Neural progenitor cell (in vitro differentiated cells): ENCODE measurements at regions not wholly inside any gene's neighbourhood (a gene's known extent, or its start where the extent isn't known, plus 50 kb on each side); places are given as distances from the start of the nearest gene placed in this dataset.

Experiments used
- DNase-seq: peaks from one replicate; pipeline ENCODE4 v3.0.0-alpha.2; 2016; ENCODE audit warnings: low spot score
- H2AFZ ChIP-seq: fragments of 200-600 bp; sonication (generic); replicated peaks from 2 replicates; pipeline ENCODE4 v1.6.1; 2016; ENCODE audit warnings: antibody characterized with exemption
- H3F3A ChIP-seq: fragments of 200-600 bp; sonication (generic); 2 replicates; pipeline ENCODE4 v1.6.1; 2016; ENCODE audit warnings: antibody characterized with exemption, low read depth
- H3K27ac ChIP-seq: fragments of 200-600 bp; sonication (generic); 2 replicates; pipeline ENCODE4 v1.5.1; 2016; ENCODE audit warnings: mild to moderate bottlenecking
- H3K27me3 ChIP-seq: fragments of 200-600 bp; sonication (generic); 2 replicates; pipeline ENCODE4 v1.6.1; 2016; ENCODE audit warnings: mild to moderate bottlenecking, moderate library complexity
- H3K36me3 ChIP-seq: fragments of 200-600 bp; sonication (generic); 2 replicates; pipeline ENCODE4 v1.5.1; 2016
- H3K4me1 ChIP-seq: fragments of 200-600 bp; sonication (generic); 2 replicates; pipeline ENCODE4 v1.6.1; 2016; ENCODE audit warnings: mixed run types
- H3K4me2 ChIP-seq: fragments of 200-600 bp; sonication (generic); 2 replicates; pipeline ENCODE4 v1.6.1; 2016
- H3K4me3 ChIP-seq: fragments of 200-600 bp; sonication (generic); 2 replicates; pipeline ENCODE4 v1.5.1; 2016
- H3K79me2 ChIP-seq: fragments of 200-600 bp; sonication (generic); 2 replicates; pipeline ENCODE4 v1.6.1; 2016; ENCODE audit warnings: low read depth
- H3K9ac ChIP-seq: fragments of 200-600 bp; sonication (generic); 2 replicates; pipeline ENCODE4 v1.6.1; 2016
- H3K9me3 ChIP-seq: fragments of 200-600 bp; sonication (generic); 2 replicates; pipeline ENCODE4 v1.5.1; 2016; ENCODE audit warnings: low read depth
- H4K20me1 ChIP-seq: fragments of 200-600 bp; sonication (generic); 2 replicates; pipeline ENCODE4 v1.6.1; 2016; ENCODE audit warnings: low read depth
- H3K27ac Mint-ChIP-seq: 3 replicates; pipeline ENCODE4 v1.8.0; 2021; ENCODE audit warnings: mixed read lengths
- H3K27me3 Mint-ChIP-seq: 2 replicates; pipeline ENCODE4 v1.8.0; 2022; ENCODE audit warnings: low read depth, mild to moderate bottlenecking, inconsistent platforms, moderate library complexity, mixed read lengths; ENCODE audit not compliant: insufficient read depth
- H3K36me3 Mint-ChIP-seq: 3 replicates; pipeline ENCODE4 v1.8.0; 2021; ENCODE audit warnings: mixed read lengths
- H3K4me1 Mint-ChIP-seq: 3 replicates; pipeline ENCODE4 v1.8.0; 2021; ENCODE audit warnings: mixed read lengths
- H3K4me3 Mint-ChIP-seq: 3 replicates; pipeline ENCODE4 v1.8.0; 2021; ENCODE audit warnings: mild to moderate bottlenecking, moderate library complexity, mixed read lengths
- H3K9me3 Mint-ChIP-seq: 3 replicates; pipeline ENCODE4 v1.8.0; 2020; ENCODE audit warnings: mixed read lengths
- EZH2 ChIP-seq: fragments of 200-600 bp; sonication (generic); IDR thresholded peaks from 2 replicates; pipeline ENCODE4 v1.6.1; 2017; ENCODE audit warnings: antibody characterized with exemption, mild to moderate bottlenecking, moderate library complexity
- EZH2phosphoT487 ChIP-seq: fragments of 200-600 bp; sonication (generic); IDR thresholded peaks from 2 replicates; pipeline ENCODE4 v1.6.1; 2017; ENCODE audit warnings: antibody characterized with exemption
- TF ChIP-seq, protein P1 (sequence below): fragments of 200-600 bp; sonication (generic); IDR thresholded peaks from 2 replicates; pipeline ENCODE4 v1.5.1; 2017; ENCODE audit warnings: antibody characterized with exemption, mild to moderate bottlenecking

DNA sequence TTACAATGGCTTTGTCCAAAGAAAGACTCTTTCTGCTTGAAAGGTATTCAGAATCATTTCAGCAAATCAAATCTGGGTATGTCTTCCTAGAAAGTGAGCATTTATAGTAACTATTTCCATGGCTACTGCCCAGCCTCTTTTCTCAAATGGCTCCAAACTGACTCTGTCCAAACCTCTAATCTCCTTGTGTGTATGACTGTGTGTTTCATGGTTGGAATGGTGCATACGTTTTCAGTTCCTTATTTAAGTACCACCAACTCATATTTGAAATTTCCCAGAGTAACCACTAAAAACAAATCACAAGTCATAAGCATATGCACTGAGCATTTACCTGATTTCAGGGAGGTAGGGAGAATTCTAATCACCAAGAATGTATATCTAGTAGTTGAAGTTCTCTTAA lies 106.0 kb downstream of the TMEM144 start:
- H3K9me3 ChIP-seq = no peaks in the 10 kb centered on the region
- peak overlapping the region; percentile 9 for H2AFZ ChIP-seq
- H3K36me3 ChIP-seq = no peaks in the 10 kb centered on the region
- H4K20me1 ChIP-seq = no peaks in the 10 kb centered on the region
- no peak overlapping the region for H3K27ac Mint-ChIP-seq
- no peak overlapping the region for H3K9ac ChIP-seq
- TF ChIP-seq, protein P1, sequence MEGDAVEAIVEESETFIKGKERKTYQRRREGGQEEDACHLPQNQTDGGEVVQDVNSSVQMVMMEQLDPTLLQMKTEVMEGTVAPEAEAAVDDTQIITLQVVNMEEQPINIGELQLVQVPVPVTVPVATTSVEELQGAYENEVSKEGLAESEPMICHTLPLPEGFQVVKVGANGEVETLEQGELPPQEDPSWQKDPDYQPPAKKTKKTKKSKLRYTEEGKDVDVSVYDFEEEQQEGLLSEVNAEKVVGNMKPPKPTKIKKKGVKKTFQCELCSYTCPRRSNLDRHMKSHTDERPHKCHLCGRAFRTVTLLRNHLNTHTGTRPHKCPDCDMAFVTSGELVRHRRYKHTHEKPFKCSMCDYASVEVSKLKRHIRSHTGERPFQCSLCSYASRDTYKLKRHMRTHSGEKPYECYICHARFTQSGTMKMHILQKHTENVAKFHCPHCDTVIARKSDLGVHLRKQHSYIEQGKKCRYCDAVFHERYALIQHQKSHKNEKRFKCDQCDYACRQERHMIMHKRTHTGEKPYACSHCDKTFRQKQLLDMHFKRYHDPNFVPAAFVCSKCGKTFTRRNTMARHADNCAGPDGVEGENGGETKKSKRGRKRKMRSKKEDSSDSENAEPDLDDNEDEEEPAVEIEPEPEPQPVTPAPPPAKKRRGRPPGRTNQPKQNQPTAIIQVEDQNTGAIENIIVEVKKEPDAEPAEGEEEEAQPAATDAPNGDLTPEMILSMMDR = no peak
- no peak for TF ChIP-seq EZH2
- no peak for TF ChIP-seq EZH2phosphoT487
- no peaks in the 10 kb centered on the region for H3K4me1 Mint-ChIP-seq
- no peak overlapping the region for H3K4me3 ChIP-seq
- H3K27ac ChIP-seq = no peak overlapping the region
- DNase-seq = no peak
- H3K9me3 Mint-ChIP-seq = peaks cover 2% of the 10 kb centered on the region
- H3K4me3 Mint-ChIP-seq = no peak overlapping the region
- H3K36me3 Mint-ChIP-seq = no peaks in the 10 kb centered on the region
- no peaks in the 10 kb centered on the region for H3K79me2 ChIP-seq
- H3K27me3 ChIP-seq = no peaks in the 10 kb centered on the region
- no peaks in the 10 kb centered on the region for H3K27me3 Mint-ChIP-seq
- H3K4me2 ChIP-seq = no peak overlapping the region
- no peaks in the 10 kb centered on the region for H3K4me1 ChIP-seq
- H3F3A ChIP-seq = no peaks in the 10 kb centered on the region

DNA sequence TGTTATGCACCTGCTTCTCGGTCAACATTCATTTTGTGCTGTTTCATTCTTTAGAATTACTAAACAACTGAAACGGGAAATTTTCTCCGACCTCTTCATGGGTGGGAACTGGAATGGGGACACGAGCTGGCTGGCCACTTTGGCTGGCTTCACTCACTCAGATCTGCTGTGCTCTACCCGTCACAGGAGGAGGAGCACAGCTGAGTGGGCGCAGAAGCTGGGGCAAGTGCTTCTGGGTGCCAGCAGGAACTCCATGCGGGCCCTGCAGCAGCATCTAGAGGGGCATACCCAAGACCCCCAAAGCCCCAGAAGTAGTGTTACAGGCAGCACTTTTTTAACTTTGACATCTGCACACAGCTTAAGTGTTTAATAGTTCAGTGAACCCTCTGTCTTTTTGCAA lies 109.6 kb downstream of the TMEM144 start:
- H3K27me3 ChIP-seq = no peaks in the 10 kb centered on the region
- no peak overlapping the region for H3K9ac ChIP-seq
- no peak overlapping the region for H3K27ac ChIP-seq
- no peaks in the 10 kb centered on the region for H4K20me1 ChIP-seq
- H3F3A ChIP-seq = no peaks in the 10 kb centered on the region
- Mint-ChIP-seq H3K9me3 (peaks cover 2% of the 10 kb centered on the region), H3K36me3 (no peaks in the 10 kb centered on the region), H3K27ac (no peak overlapping the region), H3K4me1 (no peaks in the 10 kb centered on the region), H3K27me3 (no peaks in the 10 kb centered on the region), H3K4me3 (no peak overlapping the region)
- no peak for DNase-seq
- H3K79me2 ChIP-seq = no peaks in the 10 kb centered on the region
- no peak overlapping the region for H3K4me3 ChIP-seq
- no peaks in the 10 kb centered on the region for H3K4me1 ChIP-seq
- no peaks in the 10 kb centered on the region for H3K36me3 ChIP-seq
- H3K4me2 ChIP-seq = no peak overlapping the region
- TF ChIP-seq EZH2 (no peak), EZH2phosphoT487 (no peak)
- TF ChIP-seq, protein P1 = no peak
- no peaks in the 10 kb centered on the region for H3K9me3 ChIP-seq
- H2AFZ ChIP-seq = no peak overlapping the region

DNA sequence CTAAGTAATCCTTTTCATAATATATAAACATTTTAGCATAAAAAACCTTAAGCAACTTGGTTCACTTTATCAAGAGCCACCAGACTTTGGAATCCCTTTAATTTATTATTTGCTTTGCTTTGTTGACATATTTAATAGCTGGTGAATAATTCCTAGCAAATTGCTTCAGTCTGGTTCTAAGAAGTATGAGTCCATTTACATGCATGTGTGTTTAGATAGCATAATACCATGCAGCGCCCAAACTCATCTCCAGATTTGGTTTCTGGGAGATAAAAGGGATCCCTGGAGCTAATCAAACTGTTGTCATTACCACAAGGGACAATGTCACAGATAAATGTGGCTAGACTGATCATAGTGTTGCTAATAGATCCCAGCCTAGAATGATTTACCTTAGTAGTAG lies 111.8 kb downstream of the TMEM144 start:
- no peak overlapping the region for H3K4me3 ChIP-seq
- Mint-ChIP-seq H3K36me3 (no peaks in the 10 kb centered on the region), H3K27ac (no peak overlapping the region), H3K4me3 (no peak overlapping the region), H3K4me1 (no peaks in the 10 kb centered on the region), H3K27me3 (no peaks in the 10 kb centered on the region), H3K9me3 (peaks cover 2% of the 10 kb centered on the region)
- TF ChIP-seq EZH2phosphoT487 (no peak), EZH2 (no peak)
- TF ChIP-seq, protein P1 = no peak
- no peak overlapping the region for H3K9ac ChIP-seq
- no peaks in the 10 kb centered on the region for H3K79me2 ChIP-seq
- H3K4me2 ChIP-seq = no peak overlapping the region
- no peak overlapping the region for H3K27ac ChIP-seq
- H3K36me3 ChIP-seq = no peaks in the 10 kb centered on the region
- H3K9me3 ChIP-seq = no peaks in the 10 kb centered on the region
- H4K20me1 ChIP-seq = no peaks in the 10 kb centered on the region
- no peak overlapping the region for H2AFZ ChIP-seq
- no peaks in the 10 kb centered on the region for H3K27me3 ChIP-seq
- H3F3A ChIP-seq = no peaks in the 10 kb centered on the region
- no peak for DNase-seq
- no peaks in the 10 kb centered on the region for H3K4me1 ChIP-seq

DNA sequence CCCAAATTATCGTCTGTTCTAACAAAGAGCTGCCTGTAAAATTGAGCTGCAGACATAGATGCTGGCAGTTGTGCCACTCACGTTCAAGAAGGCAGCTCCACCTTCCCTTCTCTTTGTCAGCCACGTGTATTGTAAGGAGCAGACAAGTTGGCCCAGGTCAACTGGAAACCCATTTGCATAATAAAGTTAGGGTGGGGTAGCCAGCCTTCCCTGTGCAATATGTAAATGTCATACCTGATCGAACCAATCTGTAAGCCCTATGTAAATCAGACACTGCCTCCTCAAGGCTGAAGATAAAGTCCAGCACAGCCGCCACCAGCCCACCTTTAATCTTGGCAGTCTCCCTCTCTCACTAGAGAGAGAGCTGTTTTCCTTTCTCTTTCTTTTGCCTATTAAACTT lies 117.2 kb downstream of the TMEM144 start:
- no peak for TF ChIP-seq EZH2phosphoT487
- TF ChIP-seq, protein P1 = no peak
- TF ChIP-seq EZH2 = no peak
- Mint-ChIP-seq H3K27me3 (no peaks in the 10 kb centered on the region), H3K27ac (no peak overlapping the region), H3K4me1 (no peaks in the 10 kb centered on the region), H3K36me3 (no peaks in the 10 kb centered on the region), H3K9me3 (no peaks in the 10 kb centered on the region), H3K4me3 (no peak overlapping the region)
- no peaks in the 10 kb centered on the region for H3K9me3 ChIP-seq
- H3K27ac ChIP-seq = no peak overlapping the region
- H3K36me3 ChIP-seq = no peaks in the 10 kb centered on the region
- H3F3A ChIP-seq = no peaks in the 10 kb centered on the region
- H3K4me2 ChIP-seq = no peak overlapping the region
- H3K4me1 ChIP-seq = no peaks in the 10 kb centered on the region
- no peak overlapping the region for H3K4me3 ChIP-seq
- no peak overlapping the region for H2AFZ ChIP-seq
- no peaks in the 10 kb centered on the region for H4K20me1 ChIP-seq
- H3K9ac ChIP-seq = no peak overlapping the region
- peak; percentile 42 for DNase-seq
- H3K79me2 ChIP-seq = no peaks in the 10 kb centered on the region
- H3K27me3 ChIP-seq = no peaks in the 10 kb centered on the region
